ENCODE measurements at regions not wholly inside any gene's neighbourhood (a gene's known extent, or its start where the extent isn't known, plus 50 kb on each side); places are given as distances from the start of the nearest gene placed in this dataset.

DNA sequence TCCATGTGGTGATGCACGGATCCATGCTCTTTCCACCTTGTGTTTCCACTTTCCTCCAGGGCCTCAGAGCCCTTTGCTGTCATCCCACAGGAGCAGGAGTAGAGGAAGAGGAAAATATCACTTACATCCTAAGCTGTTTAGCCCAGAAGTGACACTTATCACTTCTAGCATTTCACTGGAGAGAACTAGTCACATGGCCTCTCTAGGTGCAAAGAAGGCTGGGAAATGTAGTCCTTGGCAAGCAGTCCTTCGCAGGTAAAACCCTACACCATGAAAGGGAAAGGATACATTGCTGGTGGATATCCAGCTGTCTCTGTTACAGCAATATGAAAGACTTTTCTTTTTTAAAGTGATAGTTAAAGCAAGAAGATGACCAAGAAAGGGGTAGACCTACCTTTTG lies 185.9 kb downstream of the RGS9 start:
- Histone ChIP-seq H3K36me3 (ENCODE audit: insufficient read depth, low read length) (no peaks in the 10 kb centered on the region), H3K27ac (ENCODE audit: low read depth in 1 of 2, low read length in 2 of 2) (no peak overlapping the region), H3K4me3 (ENCODE audit: low read length) (no peak overlapping the region), H3K27me3 (ENCODE audit: control insufficient read depth in 1 of 2, insufficient read depth in 2 of 2, low read length in 2 of 2) (no peaks in the 10 kb centered on the region), H3K4me1 (ENCODE audit: insufficient read depth, low read length) (no peaks in the 10 kb centered on the region), H3K9me3 (ENCODE audit: control insufficient read depth in 1 of 2, insufficient read depth in 1 of 2, low read length in 2 of 2) (no peaks in the 10 kb centered on the region)
- DNase-seq (no peak), ATAC-seq (ENCODE audit: poor library complexity) (no peak)
- intact Hi-C loops (cut with DNase I, micrococcal nuclease), result no loop called here
- Mint-ChIP-seq H3K27ac (no peak overlapping the region), H3K36me3 (ENCODE audit: low read depth) (no peaks in the 10 kb centered on the region), H3K27me3 (peaks cover 6% of the 10 kb centered on the region), H3K4me1 (ENCODE audit: low read depth) (no peaks in the 10 kb centered on the region), H3K4me3 (no peak overlapping the region), H3K9me3 (no peaks in the 10 kb centered on the region)
- ChIA-PET CTCF (no interaction called here), POLR2A (no interaction called here)
- TF ChIP-seq, protein P1, sequence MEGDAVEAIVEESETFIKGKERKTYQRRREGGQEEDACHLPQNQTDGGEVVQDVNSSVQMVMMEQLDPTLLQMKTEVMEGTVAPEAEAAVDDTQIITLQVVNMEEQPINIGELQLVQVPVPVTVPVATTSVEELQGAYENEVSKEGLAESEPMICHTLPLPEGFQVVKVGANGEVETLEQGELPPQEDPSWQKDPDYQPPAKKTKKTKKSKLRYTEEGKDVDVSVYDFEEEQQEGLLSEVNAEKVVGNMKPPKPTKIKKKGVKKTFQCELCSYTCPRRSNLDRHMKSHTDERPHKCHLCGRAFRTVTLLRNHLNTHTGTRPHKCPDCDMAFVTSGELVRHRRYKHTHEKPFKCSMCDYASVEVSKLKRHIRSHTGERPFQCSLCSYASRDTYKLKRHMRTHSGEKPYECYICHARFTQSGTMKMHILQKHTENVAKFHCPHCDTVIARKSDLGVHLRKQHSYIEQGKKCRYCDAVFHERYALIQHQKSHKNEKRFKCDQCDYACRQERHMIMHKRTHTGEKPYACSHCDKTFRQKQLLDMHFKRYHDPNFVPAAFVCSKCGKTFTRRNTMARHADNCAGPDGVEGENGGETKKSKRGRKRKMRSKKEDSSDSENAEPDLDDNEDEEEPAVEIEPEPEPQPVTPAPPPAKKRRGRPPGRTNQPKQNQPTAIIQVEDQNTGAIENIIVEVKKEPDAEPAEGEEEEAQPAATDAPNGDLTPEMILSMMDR (IDR thresholded peaks at IDR 0.05), result no peak

DNA sequence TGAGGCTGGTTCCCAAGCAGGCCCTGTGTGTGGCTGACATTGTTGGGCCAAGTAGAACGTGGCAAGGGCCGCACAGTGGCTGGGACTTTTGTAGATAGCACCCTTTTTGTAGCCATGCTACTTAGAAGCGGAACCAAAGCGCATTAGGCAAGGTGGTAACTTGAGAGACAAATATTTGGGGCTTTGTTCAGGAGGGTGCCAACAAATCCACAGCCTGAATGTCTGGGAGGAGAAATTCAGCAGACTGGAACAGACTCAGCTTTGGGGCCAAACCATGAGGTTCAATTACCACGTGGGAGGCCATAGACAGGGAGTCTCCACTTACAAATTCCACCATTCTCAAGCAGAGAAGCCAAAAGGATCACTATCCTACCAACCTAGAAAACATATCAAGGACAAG lies 183.7 kb downstream of the RGS9 start:
- H3K9me3 Mint-ChIP-seq, result no peaks in the 10 kb centered on the region
- no peaks in the 10 kb centered on the region for H3K36me3 Mint-ChIP-seq (ENCODE audit: low read depth)
- Histone ChIP-seq H3K9me3 (ENCODE audit: control insufficient read depth in 1 of 2, insufficient read depth in 1 of 2, low read length in 2 of 2) (no peaks in the 10 kb centered on the region), H3K4me3 (ENCODE audit: low read length) (no peak overlapping the region), H3K4me1 (ENCODE audit: insufficient read depth, low read length) (no peaks in the 10 kb centered on the region), H3K36me3 (ENCODE audit: insufficient read depth, low read length) (no peaks in the 10 kb centered on the region), H3K27ac (ENCODE audit: low read depth in 1 of 2, low read length in 2 of 2) (no peak overlapping the region), H3K27me3 (ENCODE audit: control insufficient read depth in 1 of 2, insufficient read depth in 2 of 2, low read length in 2 of 2) (peaks cover 0 to under 1% of the 10 kb centered on the region in 2 experiments)
- TF ChIP-seq, protein P1 (IDR thresholded peaks at IDR 0.05), result no peak
- CTCF ChIA-PET, result no interaction called here
- DNase-seq, result no peak
- no peak overlapping the region for H3K4me3 Mint-ChIP-seq
- intact Hi-C loops (cut with DNase I, micrococcal nuclease), result no loop called here
- H3K4me1 Mint-ChIP-seq (ENCODE audit: low read depth), result no peaks in the 10 kb centered on the region
- POLR2A ChIA-PET, result no interaction called here
- peaks cover 6% of the 10 kb centered on the region for H3K27me3 Mint-ChIP-seq
- ATAC-seq (ENCODE audit: poor library complexity), result no peak
- H3K27ac Mint-ChIP-seq, result no peak overlapping the region

DNA sequence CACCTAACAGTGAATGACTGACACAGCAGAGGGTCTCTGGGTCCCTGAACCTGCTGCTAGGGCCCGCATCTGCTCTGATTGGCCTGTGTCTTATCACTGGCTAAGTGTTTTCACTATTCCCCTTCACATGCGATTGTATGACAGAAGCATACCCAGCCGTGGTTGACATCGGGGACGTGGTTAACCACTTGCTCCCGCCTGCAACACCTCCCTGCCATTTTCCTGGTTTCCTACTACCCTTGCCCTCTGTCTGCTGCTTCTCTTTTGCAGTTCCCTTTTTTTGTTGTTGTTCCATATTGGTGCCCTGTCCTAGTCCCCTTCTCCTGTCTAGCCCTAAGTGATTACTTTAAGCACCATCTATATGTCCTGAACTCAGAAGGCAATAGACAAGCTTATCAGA lies 177.0 kb downstream of the RGS9 start:
- intact Hi-C loops (cut with DNase I, micrococcal nuclease), result no loop called here

More for the DNA sequence above, 177.0 kb downstream of the RGS9 start:
- TF ChIP-seq, protein P1 (IDR thresholded peaks at IDR 0.05), result no peak
- Mint-ChIP-seq H3K4me3 (no peak overlapping the region), H3K27ac (no peak overlapping the region), H3K4me1 (ENCODE audit: low read depth) (peaks cover 5% of the 10 kb centered on the region), H3K9me3 (no peaks in the 10 kb centered on the region), H3K36me3 (ENCODE audit: low read depth) (no peaks in the 10 kb centered on the region), H3K27me3 (peaks cover 23% of the 10 kb centered on the region)
- H3K4me3 ChIP-seq (ENCODE audit: low read length), result no peak overlapping the region
- H3K27me3 ChIP-seq (ENCODE audit: control insufficient read depth in 1 of 2, insufficient read depth in 2 of 2, low read length in 2 of 2), result peaks cover 0 to 7% of the 10 kb centered on the region in 2 experiments
- ATAC-seq (ENCODE audit: poor library complexity), result no peak
- DNase-seq, result no peak
- CTCF ChIA-PET, result no interaction called here
- no peak overlapping the region for H3K27ac ChIP-seq (ENCODE audit: low read depth in 1 of 2, low read length in 2 of 2)
- no peaks in the 10 kb centered on the region for H3K4me1 ChIP-seq (ENCODE audit: insufficient read depth, low read length)
- POLR2A ChIA-PET, result interaction anchor here (0.6 kb wide), 1 partner anchor 343 kb away, joined by 3 read pairs; no protein-coding TSS in a partner anchor
- H3K9me3 ChIP-seq (ENCODE audit: control insufficient read depth in 1 of 2, insufficient read depth in 1 of 2, low read length in 2 of 2), result no peaks in the 10 kb centered on the region
- no peaks in the 10 kb centered on the region for H3K36me3 ChIP-seq (ENCODE audit: insufficient read depth, low read length)
